H9 (cell line): ENCODE measurements at regions not wholly inside any gene's neighbourhood (a gene's known extent, or its start where the extent isn't known, plus 50 kb on each side); places are given as distances from the start of the nearest gene placed in this dataset.
A peak's percentile ranks its signal among the peaks of the same experiment; 100 is the strongest.
"Not testable (repeated sequence)": the region's sequence is repeated elsewhere in the genome, so short reads cannot be mapped to it uniquely, and the experiment has no call there.

Experiments
- DNase-seq: peaks from one replicate; pipeline ENCODE4 v3.0.0-alpha.2; 2017
- H2AFZ ChIP-seq: one replicate; pipeline ENCODE4 v1.6.1; 2013; ENCODE audit warnings: mild to moderate bottlenecking, low read length, control low read depth, moderate library complexity
- H2AK5ac ChIP-seq: 2 replicates; pipeline ENCODE4 v1.6.1; 2013; ENCODE audit warnings: low read length, control low read depth, mixed read lengths; ENCODE audit not compliant: insufficient read length
- H2BK120ac ChIP-seq: one replicate; pipeline ENCODE4 v1.6.1; 2013; ENCODE audit warnings: low read depth, mild to moderate bottlenecking, low read length, control low read depth, inconsistent platforms; ENCODE audit not compliant: poor library complexity, severe bottlenecking
- H2BK12ac ChIP-seq: 2 replicates; pipeline ENCODE4 v1.6.1; 2013; ENCODE audit warnings: low read length, control low read depth, mixed read lengths, low read depth; ENCODE audit not compliant: insufficient read length
- H2BK15ac ChIP-seq: 2 replicates; pipeline ENCODE4 v1.6.1; 2013; ENCODE audit warnings: low read depth, low read length, control low read depth
- H2BK20ac ChIP-seq: one replicate; pipeline ENCODE4 v1.6.1; 2013; ENCODE audit warnings: low read depth, mild to moderate bottlenecking, low read length, control low read depth, inconsistent platforms; ENCODE audit not compliant: poor library complexity, severe bottlenecking
- H2BK5ac ChIP-seq: 2 replicates; pipeline ENCODE4 v1.6.1; 2013; ENCODE audit warnings: low read length, control low read depth, mixed read lengths; ENCODE audit not compliant: insufficient read length
- H3K14ac ChIP-seq: 2 replicates; pipeline ENCODE4 v1.6.1; 2013; ENCODE audit warnings: low read length, control low read depth; ENCODE audit not compliant: insufficient read depth
- H3K18ac ChIP-seq: 2 replicates; pipeline ENCODE4 v1.6.1; 2013; ENCODE audit warnings: low read depth, mild to moderate bottlenecking, mixed read lengths, low read length, control low read depth; ENCODE audit not compliant: insufficient read length
- H3K23ac ChIP-seq: 2 replicates; pipeline ENCODE4 v1.6.1; 2013; ENCODE audit warnings: low read length, control low read depth, mixed read lengths, low read depth; ENCODE audit not compliant: insufficient read length
- H3K23me2 ChIP-seq: 2 replicates; pipeline ENCODE4 v1.6.1; 2013; ENCODE audit warnings: low read depth, mild to moderate bottlenecking, mixed read lengths, low read length, control low read depth; ENCODE audit not compliant: insufficient read length, poor library complexity, severe bottlenecking
- H3K27ac ChIP-seq: 2 replicates; pipeline ENCODE4 v1.5.1; 2013; ENCODE audit warnings: low read length, control low read depth, mixed read lengths, low read depth; ENCODE audit not compliant: insufficient read length
- H3K27me3 ChIP-seq: 2 replicates; pipeline ENCODE4 v1.6.1; 2013; ENCODE audit warnings: low read length, control low read depth, inconsistent platforms; ENCODE audit not compliant: insufficient read depth
- H3K4ac ChIP-seq: 2 replicates; pipeline ENCODE4 v1.6.1; 2013; ENCODE audit warnings: low read depth, mild to moderate bottlenecking, control low read depth, inconsistent platforms, low read length, moderate library complexity
- H3K4me1 ChIP-seq: 2 replicates; pipeline ENCODE4 v1.6.1; 2013; ENCODE audit warnings: low read length, control low read depth, inconsistent platforms; ENCODE audit not compliant: insufficient read depth
- H3K4me2 ChIP-seq: 2 replicates; pipeline ENCODE4 v1.6.1; 2013; ENCODE audit warnings: low read length, control low read depth, mixed read lengths; ENCODE audit not compliant: insufficient read length, insufficient read depth
- H3K56ac ChIP-seq: 2 replicates; pipeline ENCODE4 v1.6.1; 2013; ENCODE audit warnings: low read depth, mild to moderate bottlenecking, mixed read lengths, low read length, control low read depth; ENCODE audit not compliant: insufficient read length
- H3K79me1 ChIP-seq: 2 replicates; pipeline ENCODE4 v1.6.1; 2013; ENCODE audit warnings: low read depth, mild to moderate bottlenecking, moderate library complexity, low read length, control low read depth, inconsistent platforms; ENCODE audit not compliant: insufficient read depth, poor library complexity, severe bottlenecking
- H3K79me2 ChIP-seq: 2 replicates; pipeline ENCODE4 v1.6.1; 2013; ENCODE audit warnings: low read length, control low read depth, inconsistent platforms; ENCODE audit not compliant: insufficient read depth
- H3K9ac ChIP-seq: 2 replicates; pipeline ENCODE4 v1.6.1; 2013; ENCODE audit warnings: low read length, control low read depth, mixed read lengths; ENCODE audit not compliant: insufficient read length; ENCODE audit errors: extremely low read depth
- H3K9me3 ChIP-seq: one replicate; pipeline ENCODE4 v1.6.1; 2013; ENCODE audit warnings: low read depth, low read length, inconsistent platforms; ENCODE audit not compliant: control insufficient read depth
- H3T11ph ChIP-seq: one replicate; pipeline ENCODE4 v1.6.1; 2013; ENCODE audit warnings: mild to moderate bottlenecking, low read length, control low read depth, inconsistent platforms
- H4K20me1 ChIP-seq: one replicate; pipeline ENCODE4 v1.6.1; 2013; ENCODE audit not compliant: control insufficient read depth, insufficient read length, insufficient read depth
- H4K5ac ChIP-seq: 2 replicates; pipeline ENCODE4 v1.6.1; 2013; ENCODE audit warnings: low read depth, mild to moderate bottlenecking, mixed read lengths, low read length, control low read depth; ENCODE audit not compliant: insufficient read length
- H4K8ac ChIP-seq: replicated peaks from 2 replicates; pipeline ENCODE4 v1.6.1; 2013; ENCODE audit warnings: low read length, control low read depth, mixed read lengths, low read depth; ENCODE audit not compliant: insufficient read length
- H4K91ac ChIP-seq: 2 replicates; pipeline ENCODE4 v1.6.1; 2013; ENCODE audit warnings: low read depth, mild to moderate bottlenecking, moderate library complexity, mixed read lengths, low read length, control low read depth; ENCODE audit not compliant: insufficient read length
- H3K27ac Mint-ChIP-seq, 3 experiments: 2 replicates in 2 of 3; 3 replicates in 1 of 3; pipeline ENCODE4 v1.8.0; 2020 to 2021; ENCODE audit warnings: mixed read lengths in 3 of 3, mild to moderate bottlenecking in 1 of 3, moderate library complexity in 1 of 3
- H3K27me3 Mint-ChIP-seq: 2 replicates; pipeline ENCODE4 v1.8.0; 2021; ENCODE audit warnings: low read depth, mild to moderate bottlenecking, moderate library complexity, mixed read lengths
- H3K36me3 Mint-ChIP-seq, 3 experiments: 2 replicates in 2 of 3; 3 replicates in 1 of 3; pipeline ENCODE4 v1.8.0; 2020 to 2021; ENCODE audit warnings: low read depth in 3 of 3, mixed read lengths in 3 of 3; ENCODE audit not compliant: insufficient read depth in 1 of 3
- H3K4me1 Mint-ChIP-seq, 2 experiments: 2 replicates each; pipeline ENCODE4 v1.8.0; 2020; ENCODE audit warnings: mixed read lengths in 2 of 2
- H3K4me3 Mint-ChIP-seq, 2 experiments: 2 replicates in 1 of 2; 3 replicates in 1 of 2; pipeline ENCODE4 v1.8.0; 2020 to 2021; ENCODE audit warnings: mild to moderate bottlenecking in 2 of 2, mixed read lengths in 2 of 2, moderate library complexity in 1 of 2
- H3K9me3 Mint-ChIP-seq, 2 experiments: 2 replicates in 1 of 2; 3 replicates in 1 of 2; pipeline ENCODE4 v1.8.0; 2020; ENCODE audit warnings: mild to moderate bottlenecking in 2 of 2, mixed read lengths in 2 of 2, moderate library complexity in 1 of 2
- WGBS: extraction: QIAGEN DNeasy Blood & Tissue Kit; methylation state at CpG from one replicate; pipeline ENCODE4 v1.1.7; 2013; ENCODE audit warnings: missing lambda C conversion rate, low lambda C conversion rate, mixed read lengths; ENCODE audit not compliant: insufficient read length; ENCODE audit errors: extremely low coverage; 5-methylcytosine and 5-hydroxymethylcytosine counted together

- not testable (repeated sequence) for H4K91ac ChIP-seq, H3K27ac ChIP-seq
These were observed 555.8 kb downstream of the HTR7 start for GRCh38 chr10:90302031-90302430.

More at GRCh38 chr10:90302031-90302430, 555.8 kb downstream of the HTR7 start:
- not testable (repeated sequence) for H3K56ac ChIP-seq, H3K79me1 ChIP-seq, H3K9ac ChIP-seq, H2BK12ac ChIP-seq, H3T11ph ChIP-seq, H3K79me2 ChIP-seq, H3K9me3 ChIP-seq, H2BK5ac ChIP-seq, H2AFZ ChIP-seq, H3K18ac ChIP-seq, H3K14ac ChIP-seq, H3K27me3 ChIP-seq, H3K23me2 ChIP-seq, H2AK5ac ChIP-seq, H2BK15ac ChIP-seq, H4K20me1 ChIP-seq, H3K36me3 Mint-ChIP-seq, H2BK120ac ChIP-seq, H3K4me2 ChIP-seq, H3K9me3 Mint-ChIP-seq, H3K4me1 ChIP-seq, H4K5ac ChIP-seq, H3K27me3 Mint-ChIP-seq, H4K8ac ChIP-seq, H3K4ac ChIP-seq, H2BK20ac ChIP-seq, H3K23ac ChIP-seq
- WGBS, result no CpG with 5 or more reads among the region's 7 CpGs
- Mint-ChIP-seq H3K4me1 (peaks cover 34 to 36% of the 10 kb centered on the region in 2 experiments), H3K4me3 (peak overlapping the region in 1 of 2 experiments; percentile 25; a peak in 1 of 5 replicates), H3K27ac (peak overlapping the region; percentile 76 to 82 (median 78); a peak in 4 of 7 replicates)
- peak; percentile 49 for DNase-seq
